Natural killer cell (primary cell): ENCODE measurements at regions not wholly inside any gene's neighbourhood (a gene's known extent, or its start where the extent isn't known, plus 50 kb on each side); places are given as distances from the start of the nearest gene placed in this dataset.

Source experiments
- ATAC-seq, 3 donors: fragments of 150-1000 bp in 2 of 3; fragments of 200-7000 bp in 1 of 3; cut with Tn5 transposase; 1 replicate in 1 of 3; 2 replicates in 2 of 3; pipeline ENCODE4 v1.10.0; 2021; ENCODE audit warnings: mild to moderate bottlenecking in 2 of 3, moderate library complexity in 2 of 3
- DNase-seq, 2 donors: peaks; one replicate each; pipeline versions ENCODE4 v3.0.0 to v3.0.0-alpha.2; 2013 to 2021; ENCODE audit warnings: mixed read lengths in 1 of 2
- H3K27ac ChIP-seq: one replicate; pipeline ENCODE4 v1.5.1; 2013; ENCODE audit warnings: mild to moderate bottlenecking, low read length
- H3K27me3 ChIP-seq: one replicate; pipeline ENCODE4 v1.6.1; 2013; ENCODE audit warnings: low read length; ENCODE audit not compliant: control insufficient read depth, insufficient read depth
- H3K36me3 ChIP-seq: one replicate; pipeline ENCODE4 v1.6.1; 2013; ENCODE audit warnings: low read length; ENCODE audit not compliant: control insufficient read depth, insufficient read depth
- H3K4me1 ChIP-seq: one replicate; pipeline ENCODE4 v1.6.1; 2013; ENCODE audit warnings: low read length; ENCODE audit not compliant: control insufficient read depth, insufficient read depth
- H3K4me3 ChIP-seq: one replicate; pipeline ENCODE4 v1.5.1; 2013; ENCODE audit warnings: low read length
- H3K9me3 ChIP-seq: one replicate; pipeline ENCODE4 v1.6.1; 2013; ENCODE audit warnings: low read length; ENCODE audit not compliant: control insufficient read depth, insufficient read depth
- H3K27ac Mint-ChIP-seq, 2 donors: one replicate each; pipeline ENCODE4 v1.8.0; 2022; ENCODE audit warnings: mild to moderate bottlenecking in 2 of 2, mixed read lengths in 2 of 2, moderate library complexity in 1 of 2
- H3K27me3 Mint-ChIP-seq, 2 donors: one replicate each; pipeline ENCODE4 v1.8.0; 2022; ENCODE audit warnings: low read depth in 2 of 2, mixed read lengths in 2 of 2
- H3K36me3 Mint-ChIP-seq: one replicate; pipeline ENCODE4 v1.8.0; 2022; ENCODE audit warnings: mixed read lengths
- H3K4me1 Mint-ChIP-seq, 2 donors: one replicate each; pipeline ENCODE4 v1.8.0; 2022; ENCODE audit warnings: mixed read lengths in 2 of 2
- H3K4me3 Mint-ChIP-seq: one replicate; pipeline ENCODE4 v1.8.0; 2022; ENCODE audit warnings: mild to moderate bottlenecking, moderate library complexity, mixed read lengths
- H3K9me3 Mint-ChIP-seq, 2 donors: one replicate each; pipeline ENCODE4 v1.8.0; 2022; ENCODE audit warnings: mixed read lengths in 2 of 2
- CTCF ChIP-seq: fragments of 200-600 bp; IDR thresholded peaks from one replicate; pipeline ENCODE4 v1.8.0; 2022; ENCODE audit warnings: antibody characterized with exemption
- WGBS: methylation state at CpG from one replicate; pipeline ENCODE4 v1.1.7; 2013; ENCODE audit warnings: missing lambda C conversion rate; ENCODE audit not compliant: insufficient coverage; 5-methylcytosine and 5-hydroxymethylcytosine counted together
- intact Hi-C: fragments of 100-400 bp; cut with micrococcal nuclease; formaldehyde crosslinking; loops from one replicate; pipeline ENCODE4 v1.14.2; 2022

GRCh38 chrX:128601706-128602105, 549.5 kb upstream of the ACTRT1 start:
- Mint-ChIP-seq H3K36me3 (no peaks in the 10 kb centered on the region), H3K4me3 (no peak overlapping the region), H3K4me1 (no peaks in the 10 kb centered on the region), H3K9me3 (peaks cover 0 to 2% of the 10 kb centered on the region in 2 donors), H3K27me3 (peaks cover 0 to 6% of the 10 kb centered on the region in 2 donors), H3K27ac (no peak overlapping the region)
- no peak for TF ChIP-seq CTCF
- Histone ChIP-seq H3K4me3 (no peak overlapping the region), H3K9me3 (no peaks in the 10 kb centered on the region), H3K4me1 (no peaks in the 10 kb centered on the region), H3K27me3 (no peaks in the 10 kb centered on the region), H3K27ac (no peak overlapping the region), H3K36me3 (no peaks in the 10 kb centered on the region)
- intact Hi-C loops, result no loop called here
- ATAC-seq (no peak), DNase-seq (no peak)
- WGBS, result 100% methylated on average over 1 of the region's 2 CpGs

DNA sequence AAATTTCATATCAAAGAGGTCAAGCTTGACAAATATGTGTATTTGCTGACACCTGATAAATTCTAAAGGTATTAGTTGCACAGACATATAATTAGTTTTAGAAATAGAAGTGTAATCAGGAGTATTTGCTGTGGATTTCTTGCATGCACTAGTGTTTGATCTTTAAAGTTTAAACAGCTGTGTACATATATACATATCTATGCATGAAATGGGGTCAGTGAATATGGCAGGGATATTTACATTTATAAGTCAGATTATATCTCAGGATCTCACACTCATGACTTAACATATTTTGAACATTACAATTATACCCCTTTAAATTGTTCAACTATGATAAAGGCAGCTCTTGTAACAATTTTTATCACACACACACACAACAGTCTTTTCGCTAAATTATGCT, 547.4 kb upstream of the ACTRT1 start:
- Histone ChIP-seq H3K36me3 (no peaks in the 10 kb centered on the region), H3K4me1 (no peaks in the 10 kb centered on the region), H3K4me3 (no peak overlapping the region), H3K27ac (no peak overlapping the region), H3K27me3 (no peaks in the 10 kb centered on the region), H3K9me3 (no peaks in the 10 kb centered on the region)
- no peak for TF ChIP-seq CTCF
- no peaks in the 10 kb centered on the region for H3K27me3 Mint-ChIP-seq
- WGBS, result no CpG with 5 or more reads among the region's 1 CpG
- peaks cover 0 to 4% of the 10 kb centered on the region in 2 donors for H3K9me3 Mint-ChIP-seq
- ATAC-seq (no peak), DNase-seq (no peak)
- no peak overlapping the region for H3K27ac Mint-ChIP-seq
- H3K4me1 Mint-ChIP-seq, result no peaks in the 10 kb centered on the region
- no peak overlapping the region for H3K4me3 Mint-ChIP-seq
- intact Hi-C loops, result no loop called here
- H3K36me3 Mint-ChIP-seq, result no peaks in the 10 kb centered on the region

GRCh38 chrX:128582036-128582435, 529.8 kb upstream of the ACTRT1 start:
- Histone ChIP-seq H3K4me1 (no peaks in the 10 kb centered on the region), H3K9me3 (no peaks in the 10 kb centered on the region), H3K36me3 (no peaks in the 10 kb centered on the region), H3K27me3 (no peaks in the 10 kb centered on the region), H3K27ac (no peak overlapping the region), H3K4me3 (no peak overlapping the region)
- WGBS, result 85% methylated on average over 6 of the region's 6 CpGs
- DNase-seq, result no peak
- intact Hi-C loops, result no loop called here
- H3K36me3 Mint-ChIP-seq, result no peaks in the 10 kb centered on the region
- TF ChIP-seq CTCF, result no peak
- peaks cover 0 to 5% of the 10 kb centered on the region in 2 donors for H3K9me3 Mint-ChIP-seq
- ATAC-seq, result no peak
- peaks cover 0 to 9% of the 10 kb centered on the region in 2 donors for H3K27me3 Mint-ChIP-seq
- H3K27ac Mint-ChIP-seq, result no peak overlapping the region
- H3K4me1 Mint-ChIP-seq, result no peaks in the 10 kb centered on the region
- H3K4me3 Mint-ChIP-seq, result no peak overlapping the region

GRCh38 chrX:128581615-128582014, 529.4 kb upstream of the ACTRT1 start:
- ATAC-seq (no peak), DNase-seq (no peak)
- Mint-ChIP-seq H3K4me1 (no peaks in the 10 kb centered on the region), H3K9me3 (peaks cover 0 to 8% of the 10 kb centered on the region in 2 donors), H3K36me3 (no peaks in the 10 kb centered on the region), H3K4me3 (no peak overlapping the region), H3K27me3 (peaks cover 0 to 9% of the 10 kb centered on the region in 2 donors), H3K27ac (no peak overlapping the region)
- Histone ChIP-seq H3K4me3 (no peak overlapping the region), H3K4me1 (no peaks in the 10 kb centered on the region), H3K27ac (no peak overlapping the region), H3K9me3 (no peaks in the 10 kb centered on the region), H3K36me3 (no peaks in the 10 kb centered on the region), H3K27me3 (no peaks in the 10 kb centered on the region)
- no CpG with 5 or more reads among the region's 2 CpGs for WGBS
- TF ChIP-seq CTCF, result no peak
- intact Hi-C loops, result no loop called here
